GOT3 (cell line): ENCODE measurements at regions not wholly inside any gene's neighbourhood (a gene's known extent, or its start where the extent isn't known, plus 50 kb on each side); places are given as distances from the start of the nearest gene placed in this dataset.

Experiments
- DNase-seq: peaks from one replicate; lab custom pipeline; 2025; ENCODE audit warnings: mixed read lengths; lab: John Stamatoyannopoulos, UW

DNA sequence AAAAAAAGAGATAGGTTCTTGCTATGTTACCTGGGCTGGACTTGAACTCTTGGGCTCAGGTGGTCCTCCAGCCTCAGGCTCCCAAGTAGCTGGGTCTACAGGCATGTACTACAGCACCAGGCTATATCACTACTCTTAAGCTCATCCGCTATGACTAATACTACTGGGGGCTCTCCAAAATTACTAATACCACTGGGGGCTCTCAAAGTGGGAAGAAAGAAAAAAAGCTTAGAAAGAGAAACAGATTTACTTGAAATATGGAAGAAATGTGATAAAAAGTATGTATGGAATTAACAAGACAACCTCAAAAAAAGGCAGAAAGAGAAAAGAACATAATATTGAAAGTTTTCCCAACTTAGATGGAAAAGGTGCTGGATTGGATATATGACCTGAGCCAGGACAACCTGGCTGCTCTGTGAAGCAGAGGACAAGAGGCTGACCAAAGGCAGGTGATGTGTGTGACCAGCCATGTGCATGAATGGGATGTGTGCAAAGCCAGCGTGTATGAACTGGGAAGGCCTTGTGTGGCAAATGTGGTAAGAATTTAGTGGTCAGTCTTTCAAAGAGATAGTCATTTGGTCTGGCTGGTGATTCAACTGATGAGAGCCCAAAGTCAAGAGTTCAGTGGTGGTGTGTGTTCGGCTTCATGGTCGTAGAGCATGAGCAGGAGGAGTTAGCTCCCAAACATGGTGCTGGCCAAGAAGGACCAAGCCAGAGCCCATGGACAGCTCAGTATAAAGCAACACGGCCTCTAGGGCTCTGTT lies 232.4 kb upstream of the KLF14 start:
- no peak for DNase-seq

GRCh38 chr7:130970196-130970595 lies 236.2 kb upstream of the KLF14 start:
- no peak for DNase-seq

DNA sequence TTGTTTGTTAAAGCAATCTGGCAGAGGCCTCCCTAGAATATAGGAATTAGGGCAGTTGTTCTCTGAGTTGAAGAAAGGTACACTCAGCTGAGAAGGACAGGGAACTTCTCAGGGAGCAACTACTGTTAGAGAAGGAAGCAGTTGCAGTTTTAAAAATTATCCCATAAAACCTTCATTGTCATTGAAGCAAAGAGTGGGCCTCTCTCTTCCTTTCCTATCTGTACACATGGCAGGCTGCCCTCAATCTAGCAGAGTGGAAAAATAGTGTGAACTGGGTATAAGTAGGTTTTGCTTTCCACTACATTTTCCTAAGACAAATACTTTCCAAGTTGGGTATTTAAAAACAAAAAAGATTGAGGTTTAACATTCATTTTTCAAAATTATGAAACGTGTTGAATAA lies 236.7 kb upstream of the KLF14 start:
- DNase-seq = no peak

DNA sequence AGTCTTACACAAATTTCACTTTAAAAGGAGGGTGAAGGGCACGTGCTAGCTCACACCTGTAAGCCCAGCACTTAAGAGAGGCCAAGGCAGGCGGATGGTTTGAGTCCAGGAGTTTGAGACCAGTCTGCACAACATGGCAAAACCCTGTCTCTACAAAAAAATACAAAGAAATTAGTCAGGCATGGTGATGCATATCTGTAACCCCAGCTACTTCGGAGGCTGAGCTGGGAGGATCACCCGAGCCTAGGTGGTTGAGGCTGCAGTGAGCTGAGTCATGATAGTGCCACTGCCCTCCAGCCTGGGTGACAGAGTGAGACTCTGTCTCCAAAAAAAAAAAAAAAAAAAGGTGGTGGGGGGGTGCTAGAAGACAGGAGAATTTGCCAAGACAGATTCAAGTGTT lies 237.3 kb upstream of the KLF14 start:
- no peak for DNase-seq

- no peak for DNase-seq
These were observed 238.2 kb upstream of the KLF14 start for GRCh38 chr7:130972201-130972600.

DNA sequence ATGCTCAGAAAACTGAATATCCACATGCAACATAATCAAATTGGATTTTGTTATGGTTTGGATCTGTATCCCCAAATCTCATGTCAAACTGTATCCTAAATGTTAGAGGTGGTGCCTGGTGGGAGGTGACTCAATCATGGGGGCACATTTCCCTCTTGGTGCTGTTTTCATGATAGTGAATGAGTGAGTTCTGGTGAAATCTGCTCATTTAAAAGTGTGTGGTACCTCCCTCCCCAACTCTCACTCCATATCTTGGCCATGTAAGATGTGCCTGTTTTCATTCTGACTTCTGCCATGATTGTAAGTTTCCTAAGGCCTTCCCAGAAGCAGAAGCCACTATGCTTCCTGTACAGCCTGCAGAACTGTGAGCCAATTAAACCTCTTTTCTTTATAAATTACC lies 239.6 kb upstream of the KLF14 start:
- DNase-seq = no peak

DNA sequence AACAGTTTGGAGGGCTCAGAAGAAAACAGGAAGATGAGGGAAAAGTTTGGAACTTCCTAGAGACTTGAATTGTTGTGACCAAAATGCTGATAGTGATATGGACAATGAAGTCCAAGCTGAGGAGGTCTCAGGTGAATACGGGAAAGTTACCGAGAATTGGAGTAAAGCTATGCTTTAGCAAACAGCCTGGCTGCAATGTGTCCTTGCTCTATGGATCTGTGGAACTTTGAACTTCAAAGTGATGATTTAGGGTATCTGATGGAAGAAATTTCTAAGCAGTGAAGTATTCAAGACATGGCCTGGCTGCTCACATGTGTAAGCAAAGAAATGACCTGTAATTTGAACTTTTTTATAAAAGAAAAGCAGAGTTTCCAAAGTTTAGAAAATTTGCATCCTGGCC lies 240.2 kb upstream of the KLF14 start:
- DNase-seq = no peak

GRCh38 chr7:130974794-130975193 lies 240.8 kb upstream of the KLF14 start:
- DNase-seq = no peak

DNA sequence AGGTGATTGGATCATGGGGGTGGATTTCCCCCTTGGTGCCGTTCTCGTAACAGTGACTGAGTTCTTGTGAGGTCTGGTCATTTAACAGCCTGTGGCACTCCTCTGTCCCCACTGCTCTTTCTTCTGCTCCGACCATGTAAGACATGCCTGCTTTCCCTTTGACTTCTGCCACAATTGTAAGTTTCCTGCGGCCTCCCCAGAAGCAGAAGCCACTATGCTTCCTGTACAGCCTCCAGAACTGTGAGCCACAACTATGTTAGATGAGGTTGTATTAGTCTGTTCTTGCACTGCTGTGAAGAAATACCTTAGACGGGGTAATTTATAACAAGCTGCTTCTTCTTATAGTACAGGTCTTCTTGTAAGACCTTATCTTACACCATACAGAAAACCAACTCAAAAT lies 241.7 kb upstream of the KLF14 start:
- DNase-seq = no peak

- no peak for DNase-seq
These were observed 248.2 kb upstream of the KLF14 start for GRCh38 chr7:130982160-130982638.

DNA sequence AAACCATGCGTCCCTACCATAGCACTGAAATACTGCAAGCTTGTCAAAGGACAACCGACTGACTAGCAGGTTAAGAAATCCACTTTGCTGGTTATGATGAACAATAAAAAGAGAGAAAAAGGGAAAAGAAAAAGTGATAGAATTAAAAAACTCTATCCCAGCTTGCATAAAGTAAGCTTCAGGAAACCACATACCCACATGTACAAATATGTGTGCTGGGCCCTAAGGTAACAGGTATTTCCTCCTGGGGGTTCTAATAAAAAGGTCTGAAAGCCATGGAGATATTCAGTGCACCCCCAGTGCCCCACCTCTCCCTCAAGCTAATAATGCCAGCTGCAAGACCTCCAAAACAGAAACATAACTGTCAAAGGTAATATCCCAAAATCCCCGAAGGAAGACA lies 248.6 kb upstream of the KLF14 start:
- DNase-seq = no peak

DNA sequence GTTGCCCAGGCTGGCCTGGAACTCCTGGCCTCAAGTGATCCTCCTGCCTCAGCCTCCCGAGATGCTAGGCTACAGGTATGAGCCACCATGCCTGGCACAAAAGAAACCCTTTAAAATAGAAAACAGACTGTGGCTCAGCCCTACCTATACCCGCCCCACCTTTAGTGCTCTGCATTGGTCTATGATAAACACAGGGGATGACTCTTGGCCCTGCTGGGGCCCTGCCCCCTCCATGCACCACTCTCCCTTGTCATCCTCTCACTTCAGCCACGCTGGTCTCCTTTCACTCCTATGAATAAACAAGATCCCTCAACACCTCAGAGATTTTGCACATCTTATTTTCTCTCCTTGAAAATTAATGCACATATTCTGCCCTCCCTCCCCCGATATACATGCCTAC lies 251.4 kb upstream of the KLF14 start:
- DNase-seq = no peak

DNA sequence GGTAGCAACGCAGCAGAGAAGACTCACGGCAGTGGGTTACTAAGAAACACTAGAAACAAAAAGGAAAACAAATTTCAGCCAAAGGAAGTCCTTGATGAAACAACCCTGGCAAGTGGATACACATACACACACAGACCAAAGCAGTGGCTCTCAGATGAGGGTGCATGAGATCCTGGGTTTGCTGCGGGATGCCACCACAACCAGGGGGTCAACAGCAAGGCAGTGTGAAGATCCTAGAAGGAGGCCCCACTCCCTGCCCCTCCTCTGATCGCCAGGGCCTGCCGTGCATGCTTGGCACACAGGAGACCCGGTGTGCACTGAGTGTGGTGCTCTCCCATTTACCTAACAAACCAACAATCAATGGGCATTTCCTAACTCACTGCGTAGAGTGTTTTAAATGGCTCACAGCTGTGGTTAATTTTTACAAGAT lies 252.3 kb upstream of the KLF14 start:
- DNase-seq = no peak

- no peak for DNase-seq
These were observed 253.1 kb upstream of the KLF14 start for GRCh38 chr7:130987092-130987491.

- no peak for DNase-seq
These were observed 254.4 kb upstream of the KLF14 start for GRCh38 chr7:130988443-130988842.

- DNase-seq = no peak
These were observed 255.2 kb upstream of the KLF14 start for GRCh38 chr7:130989101-130989795.

DNA sequence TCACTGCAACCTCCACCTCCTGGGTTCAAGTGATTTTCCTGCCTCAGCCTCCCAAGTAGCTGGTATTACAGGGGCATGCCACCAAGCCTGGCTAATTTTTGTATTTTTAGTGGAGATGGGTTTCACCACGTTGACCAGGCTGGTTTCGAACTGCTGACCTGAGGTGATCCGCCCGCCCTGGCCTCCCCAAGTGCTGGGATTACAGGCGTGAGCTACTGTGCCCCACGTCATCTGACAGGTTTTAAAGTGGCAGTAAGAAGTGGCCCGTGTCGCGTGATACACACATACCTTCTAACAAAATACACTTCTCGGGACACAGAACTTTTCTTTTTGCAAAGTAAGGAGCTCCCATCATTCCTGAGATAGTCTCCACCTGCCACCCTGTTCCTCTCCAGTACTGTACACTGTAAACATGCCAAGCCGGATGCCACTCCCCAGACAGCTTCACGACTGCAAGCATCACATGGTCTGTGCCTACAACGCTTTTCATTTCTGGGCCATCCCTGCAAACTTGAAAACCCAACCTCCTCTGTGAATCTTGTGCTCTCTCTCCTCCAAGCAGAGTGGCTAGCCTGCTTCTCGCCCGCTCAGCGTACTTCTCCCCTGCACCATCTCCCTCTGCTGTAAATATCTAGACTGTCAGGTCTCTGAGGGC lies 256.3 kb upstream of the KLF14 start:
- no peak for DNase-seq

- DNase-seq = no peak
These were observed 259.8 kb upstream of the KLF14 start for GRCh38 chr7:130993671-130994365.

GRCh38 chr7:130994378-130995115 lies 260.5 kb upstream of the KLF14 start:
- DNase-seq = no peak

DNA sequence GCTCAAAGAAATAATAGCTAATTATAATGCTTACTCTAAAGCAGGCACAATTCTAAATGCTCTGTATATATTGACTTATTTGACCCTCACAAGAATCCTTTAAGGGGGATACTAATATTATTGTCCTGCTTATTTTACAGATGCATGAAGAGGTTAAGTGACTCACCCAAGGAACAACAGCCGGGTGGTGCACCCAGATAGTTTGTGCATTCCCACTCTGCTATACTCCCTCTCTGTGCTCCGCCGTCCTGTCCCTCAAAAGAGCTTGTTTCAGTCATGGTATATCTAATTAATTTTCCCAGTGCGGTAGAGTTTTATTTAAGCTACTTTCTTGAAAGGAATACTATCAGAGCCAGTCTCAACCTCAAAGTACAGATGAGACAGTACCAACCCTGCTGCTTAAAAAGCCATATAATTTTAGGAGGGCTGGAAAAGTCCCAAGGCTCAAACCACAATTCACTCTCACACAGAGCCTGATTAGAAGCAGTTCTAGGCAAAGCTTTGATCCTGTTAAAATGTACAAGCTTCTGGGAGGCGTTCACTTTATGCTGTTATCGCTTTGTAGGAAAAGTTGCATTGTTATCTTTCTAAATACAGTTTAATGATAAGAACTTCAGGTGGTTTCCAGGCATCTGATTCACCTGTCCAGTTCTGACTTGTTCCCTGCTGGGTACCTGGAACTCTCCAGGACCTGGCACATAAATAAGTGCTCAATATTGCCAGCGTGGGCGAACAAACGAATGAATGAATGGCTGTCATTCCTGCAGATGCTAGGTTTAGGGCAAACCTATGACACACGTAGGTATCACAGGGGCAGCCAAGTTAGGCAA lies 261.5 kb upstream of the KLF14 start:
- no peak for DNase-seq
